Endodermal cell (in vitro differentiated cells): ENCODE measurements at regions not wholly inside any gene's neighbourhood (a gene's known extent, or its start where the extent isn't known, plus 50 kb on each side); places are given as distances from the start of the nearest gene placed in this dataset.

ENCODE experiments used
- DNase-seq: peaks from one replicate; pipeline ENCODE4 v3.0.0-alpha.2; 2017
- H3K27ac ChIP-seq: 2 replicates; pipeline ENCODE4 v1.5.1; 2013; ENCODE audit warnings: mild to moderate bottlenecking, low read depth, low read length, moderate library complexity
- H3K27me3 ChIP-seq: 2 replicates; pipeline ENCODE4 v1.6.1; 2013; ENCODE audit warnings: mild to moderate bottlenecking, low read length, moderate library complexity; ENCODE audit not compliant: insufficient read depth, control insufficient read depth, poor library complexity, severe bottlenecking
- H3K36me3 ChIP-seq: 2 replicates; pipeline ENCODE4 v1.7.0; 2013; ENCODE audit warnings: mild to moderate bottlenecking, low read length, moderate library complexity; ENCODE audit not compliant: control insufficient read depth, insufficient read depth
- H3K4me1 ChIP-seq: one replicate; pipeline ENCODE4 v1.7.0; 2013; ENCODE audit warnings: low read length; ENCODE audit not compliant: control insufficient read depth, insufficient read depth
- H3K4me3 ChIP-seq: 2 replicates; pipeline ENCODE4 v1.5.1; 2013; ENCODE audit warnings: mild to moderate bottlenecking, low read length, moderate library complexity
- H3K9ac ChIP-seq: 2 replicates; pipeline ENCODE4 v1.6.1; 2013; ENCODE audit warnings: mild to moderate bottlenecking, low read length, moderate library complexity; ENCODE audit not compliant: poor library complexity, severe bottlenecking; ENCODE audit errors: extremely low read depth
- H3K9me3 ChIP-seq: 2 replicates; pipeline ENCODE4 v1.6.1; 2013; ENCODE audit warnings: mild to moderate bottlenecking, low read length, moderate library complexity; ENCODE audit not compliant: control insufficient read depth
- H3K27ac Mint-ChIP-seq: 2 replicates; pipeline ENCODE4 v1.8.0; 2020; ENCODE audit warnings: mixed read lengths
- H3K27me3 Mint-ChIP-seq: 2 replicates; pipeline ENCODE4 v1.8.0; 2021; ENCODE audit warnings: mild to moderate bottlenecking, mixed read lengths; ENCODE audit not compliant: insufficient read depth
- H3K36me3 Mint-ChIP-seq: 2 replicates; pipeline ENCODE4 v1.8.0; 2020; ENCODE audit warnings: low read depth, mixed read lengths
- H3K4me1 Mint-ChIP-seq: 2 replicates; pipeline ENCODE4 v1.8.0; 2020; ENCODE audit warnings: mixed read lengths
- H3K4me3 Mint-ChIP-seq: 2 replicates; pipeline ENCODE4 v1.8.0; 2020; ENCODE audit warnings: mild to moderate bottlenecking, moderate library complexity, mixed read lengths
- H3K9me3 Mint-ChIP-seq: 2 replicates; pipeline ENCODE4 v1.8.0; 2020; ENCODE audit warnings: mild to moderate bottlenecking, mixed read lengths
- WGBS, 2 experiments: methylation state at CpG; one replicate each; pipeline versions ENCODE4 v1.1.5 to v1.1.7; 2013; ENCODE audit warnings: missing lambda C conversion rate in 2 of 2, mixed read lengths in 1 of 2; ENCODE audit not compliant: insufficient coverage in 1 of 2, insufficient read length in 1 of 2; 5-methylcytosine and 5-hydroxymethylcytosine counted together
- TF ChIP-seq, protein P1 (sequence below): fragments of 200-600 bp; sonication (generic); conservative IDR thresholded peaks from 2 replicates; pipeline ENCODE4 v1.5.0; 2021; ENCODE audit warnings: antibody characterized with exemption, mild to moderate bottlenecking

DNA sequence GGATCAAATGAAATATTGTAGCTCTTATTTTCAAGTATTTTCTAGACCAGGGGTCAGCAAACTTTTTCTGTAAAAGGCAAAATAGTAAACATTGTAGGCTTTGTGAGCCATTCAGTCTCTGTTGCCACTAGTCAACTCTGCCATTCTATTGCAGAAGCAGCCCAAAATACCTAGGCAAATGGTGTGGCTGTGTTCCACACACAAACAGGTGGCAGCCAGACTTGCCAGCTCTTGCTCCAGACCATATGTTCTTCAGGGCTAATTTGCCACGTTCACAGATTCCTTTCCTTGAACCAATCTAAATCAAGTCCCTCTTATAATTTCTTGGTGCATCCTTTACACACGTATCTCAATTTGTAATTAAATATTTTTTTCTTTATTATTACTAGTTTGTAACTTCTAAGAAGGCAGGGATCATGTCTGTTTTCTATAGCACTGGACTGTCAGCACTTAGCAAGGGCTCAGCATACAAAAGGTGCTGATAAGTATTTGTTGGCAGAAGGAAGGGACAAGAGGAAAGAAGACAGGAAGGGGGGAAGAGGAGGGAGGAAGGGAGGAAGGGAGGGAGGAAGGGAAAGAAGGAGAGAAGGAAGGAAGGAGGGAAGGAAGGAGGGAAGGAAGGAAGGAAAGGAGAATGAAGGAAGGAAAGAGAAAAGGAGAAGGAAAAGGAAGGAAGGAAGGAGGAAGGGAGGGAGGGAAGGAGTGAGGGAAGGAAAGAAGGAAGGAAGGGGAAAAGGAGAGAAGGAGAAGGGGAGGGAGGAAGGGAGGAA, 106.5 kb upstream of the EDEM3 start:
- no peak overlapping the region for H3K27ac ChIP-seq
- Mint-ChIP-seq H3K4me3 (no peak overlapping the region), H3K36me3 (peaks cover 2% of the 10 kb centered on the region), H3K27ac (no peak overlapping the region), H3K9me3 (peaks cover 2% of the 10 kb centered on the region), H3K27me3 (no peaks in the 10 kb centered on the region), H3K4me1 (peaks cover 38% of the 10 kb centered on the region)
- no peaks in the 10 kb centered on the region for H3K27me3 ChIP-seq
- peaks cover 8% of the 10 kb centered on the region for H3K4me1 ChIP-seq
- no peak overlapping the region for H3K4me3 ChIP-seq
- no peaks in the 10 kb centered on the region for H3K36me3 ChIP-seq
- DNase-seq = no peak
- TF ChIP-seq, protein P1, sequence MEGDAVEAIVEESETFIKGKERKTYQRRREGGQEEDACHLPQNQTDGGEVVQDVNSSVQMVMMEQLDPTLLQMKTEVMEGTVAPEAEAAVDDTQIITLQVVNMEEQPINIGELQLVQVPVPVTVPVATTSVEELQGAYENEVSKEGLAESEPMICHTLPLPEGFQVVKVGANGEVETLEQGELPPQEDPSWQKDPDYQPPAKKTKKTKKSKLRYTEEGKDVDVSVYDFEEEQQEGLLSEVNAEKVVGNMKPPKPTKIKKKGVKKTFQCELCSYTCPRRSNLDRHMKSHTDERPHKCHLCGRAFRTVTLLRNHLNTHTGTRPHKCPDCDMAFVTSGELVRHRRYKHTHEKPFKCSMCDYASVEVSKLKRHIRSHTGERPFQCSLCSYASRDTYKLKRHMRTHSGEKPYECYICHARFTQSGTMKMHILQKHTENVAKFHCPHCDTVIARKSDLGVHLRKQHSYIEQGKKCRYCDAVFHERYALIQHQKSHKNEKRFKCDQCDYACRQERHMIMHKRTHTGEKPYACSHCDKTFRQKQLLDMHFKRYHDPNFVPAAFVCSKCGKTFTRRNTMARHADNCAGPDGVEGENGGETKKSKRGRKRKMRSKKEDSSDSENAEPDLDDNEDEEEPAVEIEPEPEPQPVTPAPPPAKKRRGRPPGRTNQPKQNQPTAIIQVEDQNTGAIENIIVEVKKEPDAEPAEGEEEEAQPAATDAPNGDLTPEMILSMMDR = no peak
- 89% methylated on average over 2 of the region's 2 CpGs; no CpG with 5 or more reads in 1 of the 2 experiments for WGBS, 2 experiments
- no peaks in the 10 kb centered on the region for H3K9me3 ChIP-seq
- H3K9ac ChIP-seq = no peak overlapping the region

DNA sequence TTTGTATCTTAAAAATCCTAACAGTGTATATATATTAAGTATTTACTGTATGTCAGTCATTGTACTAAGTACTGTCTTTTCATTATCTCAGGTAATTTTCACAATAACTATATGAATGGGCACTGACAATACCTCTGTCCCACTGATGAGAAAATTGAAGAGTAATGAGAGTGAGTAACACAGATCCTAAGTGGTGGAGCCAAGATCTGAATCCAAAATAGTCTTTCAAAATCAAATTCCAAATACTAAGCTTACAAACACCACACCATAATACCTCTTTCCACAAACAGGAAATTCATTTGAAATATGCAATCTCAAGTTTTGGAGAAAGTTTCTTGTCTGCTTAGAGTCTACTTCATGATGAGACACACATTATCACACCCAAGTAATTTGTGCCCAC, 105.9 kb upstream of the EDEM3 start:
- DNase-seq = no peak
- Mint-ChIP-seq H3K36me3 (no peaks in the 10 kb centered on the region), H3K4me1 (peaks cover 38% of the 10 kb centered on the region), H3K9me3 (peaks cover 2% of the 10 kb centered on the region), H3K4me3 (no peak overlapping the region), H3K27me3 (no peaks in the 10 kb centered on the region), H3K27ac (no peak overlapping the region)
- Histone ChIP-seq H3K4me3 (no peak overlapping the region), H3K9ac (no peak overlapping the region), H3K9me3 (no peaks in the 10 kb centered on the region), H3K36me3 (no peaks in the 10 kb centered on the region), H3K27me3 (no peaks in the 10 kb centered on the region), H3K27ac (no peak overlapping the region), H3K4me1 (peaks cover 8% of the 10 kb centered on the region)
- TF ChIP-seq, protein P1 = no peak

DNA sequence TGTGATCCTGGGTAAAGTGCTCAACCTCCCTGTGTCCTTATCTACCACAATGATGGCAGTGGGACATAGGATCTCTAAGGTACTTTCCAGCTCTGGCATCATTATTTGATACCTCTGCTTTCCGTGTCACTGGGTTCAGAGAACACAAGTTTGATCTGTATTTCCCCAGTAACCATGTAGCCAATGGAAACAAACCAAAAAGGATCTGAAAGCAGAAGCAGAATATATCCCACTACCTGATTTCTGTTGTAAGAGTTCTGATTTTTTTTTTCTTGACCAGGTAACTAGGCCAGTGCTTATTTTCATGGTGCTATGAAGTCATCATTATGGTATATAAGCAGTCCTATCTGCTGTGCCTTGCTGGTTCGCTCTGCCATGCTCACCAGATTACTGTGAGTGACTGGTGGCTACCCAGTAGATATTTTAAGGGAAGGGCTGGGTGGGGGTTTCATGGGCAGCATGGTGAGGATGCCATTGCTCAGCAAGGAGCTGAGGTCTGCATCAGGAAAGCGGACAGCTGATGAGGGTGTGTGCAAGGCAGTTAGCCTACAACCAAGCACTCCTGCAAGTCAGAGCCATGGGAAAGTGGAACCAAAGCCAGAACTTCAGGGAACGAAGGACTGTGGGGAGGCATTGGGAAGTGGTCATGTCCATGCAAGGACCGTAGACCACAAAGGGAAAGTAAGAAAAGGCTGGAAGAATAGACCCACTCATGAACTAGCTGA, 104.9 kb upstream of the EDEM3 start:
- no peaks in the 10 kb centered on the region for H3K9me3 Mint-ChIP-seq
- Histone ChIP-seq H3K4me3 (no peak overlapping the region), H3K4me1 (peaks cover 8% of the 10 kb centered on the region), H3K9me3 (no peaks in the 10 kb centered on the region), H3K36me3 (no peaks in the 10 kb centered on the region), H3K27ac (no peak overlapping the region), H3K9ac (no peak overlapping the region), H3K27me3 (no peaks in the 10 kb centered on the region)
- no peak for DNase-seq
- 93 to 98% methylated on average over 4 to 5 of the region's 5 CpGs for WGBS, 2 experiments
- H3K27ac Mint-ChIP-seq = no peak overlapping the region
- peaks cover 36% of the 10 kb centered on the region for H3K4me1 Mint-ChIP-seq
- no peaks in the 10 kb centered on the region for H3K36me3 Mint-ChIP-seq
- TF ChIP-seq, protein P1 = no peak
- H3K27me3 Mint-ChIP-seq = no peaks in the 10 kb centered on the region
- no peak overlapping the region for H3K4me3 Mint-ChIP-seq
